H1 (cell line): ENCODE measurements at regions not wholly inside any gene's neighbourhood (a gene's known extent, or its start where the extent isn't known, plus 50 kb on each side); places are given as distances from the start of the nearest gene placed in this dataset.

Experiments
- CTCF ChIA-PET: fragments of 300-600 bp; sonication (Branson Sonifier 250); formaldehyde crosslinking; loops from one replicate; lab custom pipeline; 2021; ENCODE audit not compliant: partially characterized antibody; lab: Charles Lee
- POLR2A ChIA-PET: fragments of 300-600 bp; sonication (Branson Sonifier 250); formaldehyde crosslinking; loops from one replicate; lab custom pipeline; 2021; ENCODE audit warnings: inconsistent platforms; ENCODE audit not compliant: partially characterized antibody; lab: Charles Lee
- DNase-seq, 2 experiments: peaks; one replicate each; pipeline versions ENCODE4 v3.0.0 to v3.0.0-alpha.2; 2010 to 2022; ENCODE audit warnings: low spot score in 2 of 2, low read depth in 1 of 2, mixed read lengths in 1 of 2
- FAIRE-seq: peaks from 2 replicates; lab custom pipeline; 2011; peaks lifted over from hg19 to GRCh38; lab: Jason Lieb, UNC
- H2AFZ ChIP-seq: 2 replicates; pipeline ENCODE4 v1.8.1; 2012; ENCODE audit warnings: low read length, inconsistent platforms
- H2AK5ac ChIP-seq: 2 replicates; pipeline ENCODE4 v1.6.1; 2013; ENCODE audit warnings: low read depth, low read length
- H2BK120ac ChIP-seq: replicated peaks from 2 replicates; pipeline ENCODE3; 2013; ENCODE audit warnings: low read depth, low read length, inconsistent platforms
- H2BK12ac ChIP-seq: 2 replicates; pipeline ENCODE4 v1.6.1; 2013; ENCODE audit warnings: low read depth, low read length
- H2BK15ac ChIP-seq: 2 replicates; pipeline ENCODE4 v1.6.1; 2013; ENCODE audit warnings: low read length
- H2BK20ac ChIP-seq: 2 replicates; pipeline ENCODE4 v1.6.1; 2013; ENCODE audit warnings: low read length
- H2BK5ac ChIP-seq: 2 replicates; pipeline ENCODE4 v1.6.1; 2013; ENCODE audit warnings: low read depth, low read length
- H3K14ac ChIP-seq: 2 replicates; pipeline ENCODE4 v1.6.1; 2013; ENCODE audit warnings: inconsistent platforms; ENCODE audit not compliant: insufficient read length
- H3K18ac ChIP-seq: 2 replicates; pipeline ENCODE4 v1.6.1; 2013; ENCODE audit warnings: low read length; ENCODE audit errors: extremely low read depth
- H3K23ac ChIP-seq: 2 replicates; pipeline ENCODE4 v1.6.1; 2013; ENCODE audit warnings: inconsistent platforms; ENCODE audit not compliant: insufficient read length
- H3K23me2 ChIP-seq: 2 replicates; pipeline ENCODE4 v1.6.1; 2013; ENCODE audit warnings: low read depth, low read length
- H3K27ac ChIP-seq: 2 replicates; pipeline ENCODE4 v1.6.1; 2011; ENCODE audit warnings: low read depth, low read length, inconsistent platforms
- H3K27me3 ChIP-seq, 4 experiments: replicated peaks in 1 of 4; 1 replicate in 1 of 4; 2 replicates in 3 of 4; pipeline versions ENCODE4 v1.6.1 to v1.8.1; 2011 to 2013; ENCODE audit warnings: low read length in 3 of 4, mild to moderate bottlenecking in 3 of 4, inconsistent platforms in 2 of 4, mixed read lengths in 2 of 4, moderate library complexity in 1 of 4; ENCODE audit not compliant: control insufficient read depth in 3 of 4, insufficient read depth in 3 of 4; ENCODE audit errors: extremely low read depth in 1 of 4
- H3K36me3 ChIP-seq, 4 experiments: 2 replicates each; pipeline versions ENCODE4 v1.6.1 to v1.8.1; 2011 to 2013; ENCODE audit warnings: mild to moderate bottlenecking in 4 of 4, low read length in 3 of 4, moderate library complexity in 2 of 4, control low read depth in 1 of 4, inconsistent platforms in 1 of 4; ENCODE audit not compliant: insufficient read depth in 4 of 4, control insufficient read depth in 2 of 4
- H3K4ac ChIP-seq: replicated peaks from 2 replicates; pipeline ENCODE3; 2013; ENCODE audit warnings: low read length, low read depth, mixed read lengths, inconsistent platforms; ENCODE audit not compliant: insufficient read length
- H3K4me1 ChIP-seq, 4 experiments: replicated peaks in 1 of 4; 1 replicate in 1 of 4; 2 replicates in 3 of 4; pipeline versions ENCODE4 v1.6.1 to v1.8.1; 2011 to 2013; ENCODE audit warnings: low read length in 3 of 4, inconsistent platforms in 2 of 4, mixed read lengths in 1 of 4; ENCODE audit not compliant: insufficient read depth in 4 of 4, control insufficient read depth in 3 of 4
- H3K4me2 ChIP-seq, 2 experiments: 2 replicates each; pipeline versions ENCODE4 v1.6.1 to v1.8.1; 2011 to 2013; ENCODE audit warnings: low read depth in 2 of 2, low read length in 2 of 2, control low read depth in 1 of 2, inconsistent platforms in 1 of 2, mild to moderate bottlenecking in 1 of 2; ENCODE audit not compliant: insufficient read depth in 1 of 2
- H3K4me3 ChIP-seq, 4 experiments: fragments of 200-600, 300-600 bp in 1 of 4; sonication (generic), shearing (Covaris generic), sonication (Bioruptor Twin) in 1 of 4; 2 replicates each; pipeline versions ENCODE4 v1.5.1 to v1.8.1; 2011 to 2016; ENCODE audit warnings: low read length in 4 of 4, low read depth in 3 of 4, control low read depth in 2 of 4, inconsistent platforms in 2 of 4, mild to moderate bottlenecking in 2 of 4, mixed read lengths in 1 of 4, moderate library complexity in 1 of 4; ENCODE audit not compliant: insufficient read depth in 2 of 4; ENCODE audit errors: extremely low read depth in 1 of 4
- H3K56ac ChIP-seq: replicated peaks from 2 replicates; pipeline ENCODE3; 2013; ENCODE audit warnings: low read depth, mild to moderate bottlenecking, mixed read lengths, low read length, inconsistent platforms; ENCODE audit not compliant: insufficient read length
- H3K79me1 ChIP-seq: 2 replicates; pipeline ENCODE4 v1.6.1; 2013; ENCODE audit warnings: low read depth, low read length, control low read depth
- H3K79me2 ChIP-seq, 2 experiments: 2 replicates each; pipeline versions ENCODE4 v1.6.1 to v1.8.1; 2012 to 2013; ENCODE audit warnings: low read length in 2 of 2, mild to moderate bottlenecking in 2 of 2, inconsistent platforms in 1 of 2; ENCODE audit not compliant: insufficient read depth in 2 of 2, control insufficient read depth in 1 of 2
- H3K9ac ChIP-seq, 4 experiments: replicated peaks in 1 of 4; 1 replicate in 1 of 4; 2 replicates in 3 of 4; pipeline versions ENCODE4 v1.6.1 to v1.8.1; 2011 to 2013; ENCODE audit warnings: low read depth in 3 of 4, low read length in 3 of 4, control low read depth in 2 of 4, mild to moderate bottlenecking in 2 of 4, moderate library complexity in 2 of 4, inconsistent platforms in 1 of 4; ENCODE audit errors: extremely low read depth in 1 of 4
- H3K9me3 ChIP-seq, 2 experiments: 2 replicates each; pipeline versions ENCODE4 v1.6.1 to v1.8.1; 2012 to 2013; ENCODE audit warnings: mild to moderate bottlenecking in 2 of 2, moderate library complexity in 2 of 2, control low read depth in 1 of 2, inconsistent platforms in 1 of 2, low read depth in 1 of 2, low read length in 1 of 2, mixed read lengths in 1 of 2; ENCODE audit not compliant: insufficient read depth in 2 of 2
- H4K20me1 ChIP-seq, 2 experiments: replicated peaks in 1 of 2; 2 replicates each; pipeline versions ENCODE3 to v1.8.1; 2011 to 2013; ENCODE audit warnings: inconsistent platforms in 2 of 2, low read length in 2 of 2, mild to moderate bottlenecking in 1 of 2; ENCODE audit not compliant: insufficient read depth in 2 of 2, control insufficient read depth in 1 of 2
- H4K5ac ChIP-seq: 2 replicates; pipeline ENCODE4 v1.6.1; 2013; ENCODE audit warnings: low read length, low read depth, mixed read lengths, inconsistent platforms; ENCODE audit not compliant: insufficient read length
- H4K8ac ChIP-seq: 2 replicates; pipeline ENCODE4 v1.8.0; 2013; ENCODE audit warnings: mild to moderate bottlenecking, moderate library complexity, low read length, inconsistent platforms; ENCODE audit not compliant: insufficient read depth; ENCODE audit errors: extremely low read depth
- H4K91ac ChIP-seq: replicated peaks from 2 replicates; pipeline ENCODE3; 2013; ENCODE audit warnings: low read length, mixed read lengths, inconsistent platforms; ENCODE audit not compliant: insufficient read length
- BCL11A ChIP-seq, 2 experiments: IDR thresholded peaks; one replicate each; pipeline ENCODE4 v1.6.1; 2011; ENCODE audit warnings: low read depth in 2 of 2, low read length in 2 of 2, mild to moderate bottlenecking in 2 of 2
- CBX5 ChIP-seq: fragments of 300-800, 300-1000 bp; sonication (generic); IDR thresholded peaks from 2 replicates; pipeline ENCODE4 v1.7.1; 2016; ENCODE audit warnings: antibody characterized with exemption, low read length, low read depth
- CHD1 ChIP-seq: IDR thresholded peaks from 2 replicates; pipeline ENCODE4 v1.6.1; 2012; ENCODE audit warnings: low read depth, low read length, improper control_type of control experiment
- GTF2F1 ChIP-seq: IDR thresholded peaks from 2 replicates; pipeline ENCODE4 v1.6.1; 2012; ENCODE audit warnings: low read depth, low read length, improper control_type of control experiment, borderline replicate concordance
- KDM5A ChIP-seq: fragments of 200-600 bp; IDR thresholded peaks from 2 replicates; pipeline ENCODE4 v1.7.1; 2012; ENCODE audit warnings: mild to moderate bottlenecking, low read length, inconsistent platforms, mixed read lengths
- YY1 ChIP-seq: IDR thresholded peaks from 2 replicates; pipeline ENCODE4 v1.6.1; 2011; ENCODE audit warnings: low read depth, mild to moderate bottlenecking, low read length
- WGBS, 2 experiments: shearing (Covaris generic) in 1 of 2; methylation state at CpG; one replicate each; pipeline versions ENCODE4 v1.1.6 to v1.1.7; 2013 to 2015; ENCODE audit warnings: low lambda C conversion rate in 2 of 2, mixed read lengths in 2 of 2, inconsistent platforms in 1 of 2, low coverage in 1 of 2, missing lambda C conversion rate in 1 of 2; ENCODE audit not compliant: insufficient replicate concordance in 2 of 2, insufficient coverage in 1 of 2, insufficient read length in 1 of 2; ENCODE audit errors: extremely low coverage in 1 of 2, missing lambda C conversion rate in 1 of 2; 5-methylcytosine and 5-hydroxymethylcytosine counted together

GRCh38 chr6:74420221-74420620 is 724.2 kb downstream of the CD109 start:
- no peak overlapping the region for H4K5ac ChIP-seq
- H3K79me2 ChIP-seq: no peaks in the 10 kb centered on the region
- no peak overlapping the region for H3K27ac ChIP-seq
- TF ChIP-seq CBX5: no peak
- no peak for TF ChIP-seq BCL11A (IDR thresholded peaks at IDR 0.05; ENCODE audit: low read depth in 2 of 2, low read length in 2 of 2)
- TF ChIP-seq GTF2F1: no peak
- no peak for TF ChIP-seq YY1
- no peak for TF ChIP-seq CHD1
- TF ChIP-seq KDM5A: no peak
- TF ChIP-seq, all 59 proteins: peak for 0
- Histone ChIP-seq H3K27me3 (no peaks in the 10 kb centered on the region), H2BK120ac (no peak overlapping the region), H4K8ac (no peak overlapping the region), H3K14ac (no peak overlapping the region), H3K9me3 (no peaks in the 10 kb centered on the region), H3K79me1 (no peaks in the 10 kb centered on the region), H3K9ac (no peak overlapping the region), H3K18ac (no peak overlapping the region), H2AK5ac (no peak overlapping the region), H2BK12ac (no peak overlapping the region), H3K4me2 (no peak overlapping the region), H3K56ac (no peak overlapping the region), H3K4me1 (no peaks in the 10 kb centered on the region), H2BK5ac (no peak overlapping the region), H2AFZ (no peak overlapping the region), H3K4me3 (no peak overlapping the region), H3K23ac (no peak overlapping the region), H2BK15ac (no peak overlapping the region), H3K23me2 (no peaks in the 10 kb centered on the region), H2BK20ac (no peak overlapping the region), H4K20me1 (no peaks in the 10 kb centered on the region), H3K4ac (no peak overlapping the region), H4K91ac (no peak overlapping the region), H3K36me3 (no peaks in the 10 kb centered on the region)
- DNase-seq (no peak), FAIRE-seq (no peak)
- ChIA-PET POLR2A (no interaction called here), CTCF (interaction anchor here (1.0 kb wide), 1 partner anchor 11 kb away, joined by 6 read pairs; no protein-coding TSS in a partner anchor)
- 93% methylated on average over 1 of the region's 1 CpG; no CpG with 5 or more reads in 1 of the 2 experiments for WGBS, 2 experiments
